ENCODE measurements at regions not wholly inside any gene's neighbourhood (a gene's known extent, or its start where the extent isn't known, plus 50 kb on each side); places are given as distances from the start of the nearest gene placed in this dataset.

- TF ChIP-seq, protein P1, sequence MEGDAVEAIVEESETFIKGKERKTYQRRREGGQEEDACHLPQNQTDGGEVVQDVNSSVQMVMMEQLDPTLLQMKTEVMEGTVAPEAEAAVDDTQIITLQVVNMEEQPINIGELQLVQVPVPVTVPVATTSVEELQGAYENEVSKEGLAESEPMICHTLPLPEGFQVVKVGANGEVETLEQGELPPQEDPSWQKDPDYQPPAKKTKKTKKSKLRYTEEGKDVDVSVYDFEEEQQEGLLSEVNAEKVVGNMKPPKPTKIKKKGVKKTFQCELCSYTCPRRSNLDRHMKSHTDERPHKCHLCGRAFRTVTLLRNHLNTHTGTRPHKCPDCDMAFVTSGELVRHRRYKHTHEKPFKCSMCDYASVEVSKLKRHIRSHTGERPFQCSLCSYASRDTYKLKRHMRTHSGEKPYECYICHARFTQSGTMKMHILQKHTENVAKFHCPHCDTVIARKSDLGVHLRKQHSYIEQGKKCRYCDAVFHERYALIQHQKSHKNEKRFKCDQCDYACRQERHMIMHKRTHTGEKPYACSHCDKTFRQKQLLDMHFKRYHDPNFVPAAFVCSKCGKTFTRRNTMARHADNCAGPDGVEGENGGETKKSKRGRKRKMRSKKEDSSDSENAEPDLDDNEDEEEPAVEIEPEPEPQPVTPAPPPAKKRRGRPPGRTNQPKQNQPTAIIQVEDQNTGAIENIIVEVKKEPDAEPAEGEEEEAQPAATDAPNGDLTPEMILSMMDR (IDR thresholded peaks at IDR 0.05; ENCODE audit: borderline replicate concordance, control extremely low read depth, extremely low read depth, insufficient read depth, missing control alignments) = no peak
- in situ Hi-C loops (cut with MboI; ENCODE audit: low sequenced_read_pairs, unreplicated experiment) = no loop called here
- DNase-seq (ENCODE audit: low spot score) = no peak
Observed at GRCh38 chr18:73758446-73758845, 389.2 kb downstream of the FBXO15 start.

DNA sequence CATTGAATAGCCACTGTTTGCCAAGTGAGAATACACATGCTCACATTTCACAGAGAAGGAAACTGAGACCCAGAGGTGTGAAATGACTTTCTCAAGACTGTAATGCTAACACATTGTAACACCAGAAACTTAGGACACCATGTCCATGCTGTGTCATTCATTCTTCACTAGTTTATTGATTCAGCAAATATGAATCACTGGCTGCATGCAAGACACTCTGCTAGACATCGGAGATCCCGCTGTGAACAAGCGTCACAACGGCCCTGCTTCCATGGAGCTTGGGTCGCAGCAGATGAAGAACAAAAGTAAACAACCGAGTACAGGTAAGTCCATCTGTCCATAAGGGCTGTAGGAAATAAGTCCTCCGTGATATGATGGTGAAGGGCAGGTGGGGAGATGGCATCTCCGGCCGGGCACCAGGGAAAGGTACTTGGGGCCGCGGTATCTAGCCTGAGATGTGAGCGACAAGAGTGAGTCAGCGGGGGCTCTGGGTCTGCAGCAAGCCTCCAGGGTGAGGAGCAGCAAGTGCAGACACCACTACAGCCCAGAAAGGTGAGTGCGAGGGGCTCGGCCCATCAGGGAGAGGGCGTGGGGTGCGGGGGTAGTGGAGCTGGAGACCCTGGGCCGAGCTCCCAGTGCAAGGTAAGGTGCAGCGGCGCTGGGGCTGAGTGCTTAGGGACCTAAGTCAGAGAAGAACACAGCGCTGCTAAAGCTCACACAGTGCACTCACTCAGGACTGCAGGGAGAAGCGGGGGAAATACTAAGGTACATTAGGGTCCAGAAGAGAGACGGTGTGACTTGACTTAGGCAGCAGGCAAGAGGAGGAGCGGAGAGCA is 391.2 kb downstream of the FBXO15 start:
- DNase-seq (ENCODE audit: low spot score) = no peak
- TF ChIP-seq, protein P1 (IDR thresholded peaks at IDR 0.05; ENCODE audit: borderline replicate concordance, control extremely low read depth, extremely low read depth, insufficient read depth, missing control alignments) = no peak
- in situ Hi-C loops (cut with MboI; ENCODE audit: low sequenced_read_pairs, unreplicated experiment) = no loop called here

GRCh38 chr18:73752965-73753364 is 394.7 kb downstream of the FBXO15 start:
- in situ Hi-C loops (cut with MboI; ENCODE audit: low sequenced_read_pairs, unreplicated experiment) = no loop called here
- TF ChIP-seq, protein P1 (IDR thresholded peaks at IDR 0.05; ENCODE audit: borderline replicate concordance, control extremely low read depth, extremely low read depth, insufficient read depth, missing control alignments) = no peak
- DNase-seq (ENCODE audit: low spot score) = no peak

DNA sequence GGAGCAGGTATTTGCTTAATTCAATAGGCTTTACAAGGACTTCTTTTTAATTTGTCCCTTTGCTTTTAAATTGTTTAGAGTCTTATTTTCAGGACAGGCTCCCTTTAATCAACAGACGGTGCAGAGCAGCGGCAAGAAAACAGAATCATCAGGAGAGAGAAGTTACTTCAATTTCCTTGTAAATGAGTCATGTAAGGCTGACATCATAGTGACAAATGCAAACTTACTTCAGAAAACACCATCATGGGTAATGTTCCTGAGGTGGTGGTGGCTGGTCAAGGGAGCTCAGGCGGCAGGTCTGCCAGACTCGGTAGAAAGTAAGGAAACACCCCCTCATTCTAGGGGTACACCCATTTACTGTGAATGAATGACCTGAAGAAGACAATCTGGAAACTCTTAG is 395.1 kb downstream of the FBXO15 start:
- in situ Hi-C loops (cut with MboI; ENCODE audit: low sequenced_read_pairs, unreplicated experiment) = no loop called here

GRCh38 chr18:73750052-73750451 is 397.6 kb downstream of the FBXO15 start:
- in situ Hi-C loops (cut with MboI; ENCODE audit: low sequenced_read_pairs, unreplicated experiment) = no loop called here
- TF ChIP-seq, protein P1 (IDR thresholded peaks at IDR 0.05; ENCODE audit: borderline replicate concordance, control extremely low read depth, extremely low read depth, insufficient read depth, missing control alignments) = no peak
- no peak for DNase-seq (ENCODE audit: low spot score)

More for the DNA sequence above, 395.1 kb downstream of the FBXO15 start:
- no peak for DNase-seq (ENCODE audit: low spot score)
- TF ChIP-seq, protein P1 (IDR thresholded peaks at IDR 0.05; ENCODE audit: borderline replicate concordance, control extremely low read depth, extremely low read depth, insufficient read depth, missing control alignments) = no peak

GRCh38 chr18:73749304-73749703 is 398.3 kb downstream of the FBXO15 start:
- TF ChIP-seq, protein P1 (IDR thresholded peaks at IDR 0.05; ENCODE audit: borderline replicate concordance, control extremely low read depth, extremely low read depth, insufficient read depth, missing control alignments) = no peak
- DNase-seq (ENCODE audit: low spot score) = no peak
- in situ Hi-C loops (cut with MboI; ENCODE audit: low sequenced_read_pairs, unreplicated experiment) = no loop called here

Measured in GM13976 (cell line).